ENCODE measurements at regions not wholly inside any gene's neighbourhood (a gene's known extent, or its start where the extent isn't known, plus 50 kb on each side); places are given as distances from the start of the nearest gene placed in this dataset.

DNA sequence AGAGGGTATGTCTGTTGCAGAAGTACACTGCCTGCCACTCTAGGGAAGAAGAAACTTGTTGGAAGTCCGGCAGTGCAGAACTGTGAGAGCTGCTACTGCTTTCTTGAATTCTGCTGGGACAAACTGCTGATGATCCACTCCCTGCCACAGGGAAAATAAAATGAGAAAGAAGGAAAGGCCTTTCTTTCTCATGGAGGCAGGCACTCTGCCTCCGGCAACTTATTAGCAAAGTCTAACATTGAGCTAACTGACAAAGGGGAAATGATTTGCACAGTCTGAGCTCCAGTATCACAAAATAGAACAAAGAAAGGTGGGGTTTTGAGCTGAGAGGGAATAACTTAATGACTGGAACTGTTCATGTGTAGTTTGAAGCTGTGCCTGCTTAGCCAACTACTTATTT lies 134.6 kb downstream of the AASDHPPT start:
- Histone ChIP-seq H3K18ac (ENCODE audit: insufficient read length, low read depth, low read length) (no peak overlapping the region), H3T11ph (ENCODE audit: low read length) (no peak overlapping the region), H2BK12ac (ENCODE audit: insufficient read length, low read depth, low read length) (no peak overlapping the region), H3K9ac (ENCODE audit: extremely low read depth, insufficient read length, low read length) (no peak overlapping the region), H2BK5ac (ENCODE audit: insufficient read length, low read length) (no peak overlapping the region), H3K4ac (ENCODE audit: low read depth, low read length) (no peak overlapping the region), H2BK20ac (ENCODE audit: low read depth, low read length, poor library complexity, severe bottlenecking) (no peak overlapping the region), H2BK15ac (ENCODE audit: low read depth, low read length) (no peak overlapping the region), H2AFZ (ENCODE audit: low read length) (no peak overlapping the region), H3K4me1 (ENCODE audit: insufficient read depth, low read length) (no peaks in the 10 kb centered on the region), H3K23me2 (ENCODE audit: insufficient read length, low read depth, low read length, poor library complexity, severe bottlenecking) (no peaks in the 10 kb centered on the region), H4K91ac (ENCODE audit: insufficient read length, low read depth, low read length) (no peak overlapping the region), H3K23ac (ENCODE audit: insufficient read length, low read depth, low read length) (no peak overlapping the region), H3K79me2 (ENCODE audit: insufficient read depth, low read length) (no peaks in the 10 kb centered on the region), H4K5ac (ENCODE audit: insufficient read length, low read depth, low read length) (no peak overlapping the region), H3K9me3 (ENCODE audit: control insufficient read depth, low read depth, low read length) (no peaks in the 10 kb centered on the region), H2BK120ac (ENCODE audit: low read depth, low read length, poor library complexity, severe bottlenecking) (no peak overlapping the region), H3K4me2 (ENCODE audit: insufficient read depth, insufficient read length, low read length) (no peak overlapping the region), H2AK5ac (ENCODE audit: insufficient read length, low read length) (no peak overlapping the region), H4K20me1 (ENCODE audit: control insufficient read depth, insufficient read depth, insufficient read length) (no peaks in the 10 kb centered on the region), H3K79me1 (ENCODE audit: insufficient read depth, low read depth, low read length, poor library complexity, severe bottlenecking) (no peaks in the 10 kb centered on the region), H3K27me3 (ENCODE audit: insufficient read depth, low read length) (no peaks in the 10 kb centered on the region), H3K27ac (ENCODE audit: insufficient read length, low read depth, low read length) (no peak overlapping the region), H4K8ac (replicated peaks; ENCODE audit: insufficient read length, low read depth, low read length) (no peak overlapping the region), H3K14ac (ENCODE audit: insufficient read depth, low read length) (no peak overlapping the region), H3K56ac (ENCODE audit: insufficient read length, low read depth, low read length) (no peak overlapping the region)
- no peak overlapping the region for H3K27ac Mint-ChIP-seq
- no CpG with 5 or more reads among the region's 2 CpGs for WGBS (ENCODE audit: extremely low coverage, insufficient read length, low lambda C conversion rate)
- H3K4me1 Mint-ChIP-seq = no peaks in the 10 kb centered on the region
- TF ChIP-seq, protein P1, sequence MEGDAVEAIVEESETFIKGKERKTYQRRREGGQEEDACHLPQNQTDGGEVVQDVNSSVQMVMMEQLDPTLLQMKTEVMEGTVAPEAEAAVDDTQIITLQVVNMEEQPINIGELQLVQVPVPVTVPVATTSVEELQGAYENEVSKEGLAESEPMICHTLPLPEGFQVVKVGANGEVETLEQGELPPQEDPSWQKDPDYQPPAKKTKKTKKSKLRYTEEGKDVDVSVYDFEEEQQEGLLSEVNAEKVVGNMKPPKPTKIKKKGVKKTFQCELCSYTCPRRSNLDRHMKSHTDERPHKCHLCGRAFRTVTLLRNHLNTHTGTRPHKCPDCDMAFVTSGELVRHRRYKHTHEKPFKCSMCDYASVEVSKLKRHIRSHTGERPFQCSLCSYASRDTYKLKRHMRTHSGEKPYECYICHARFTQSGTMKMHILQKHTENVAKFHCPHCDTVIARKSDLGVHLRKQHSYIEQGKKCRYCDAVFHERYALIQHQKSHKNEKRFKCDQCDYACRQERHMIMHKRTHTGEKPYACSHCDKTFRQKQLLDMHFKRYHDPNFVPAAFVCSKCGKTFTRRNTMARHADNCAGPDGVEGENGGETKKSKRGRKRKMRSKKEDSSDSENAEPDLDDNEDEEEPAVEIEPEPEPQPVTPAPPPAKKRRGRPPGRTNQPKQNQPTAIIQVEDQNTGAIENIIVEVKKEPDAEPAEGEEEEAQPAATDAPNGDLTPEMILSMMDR (conservative IDR thresholded peaks at IDR 0.05) = no peak
- no peaks in the 10 kb centered on the region; a peak in 1 of 7 replicates for H3K36me3 Mint-ChIP-seq (ENCODE audit: insufficient read depth in 1 of 3, low read depth in 3 of 3)
- H3K27me3 Mint-ChIP-seq (ENCODE audit: low read depth) = no peaks in the 10 kb centered on the region; the same call in 1 of the 2 replicates
- H3K4me3 Mint-ChIP-seq = no peak overlapping the region
- DNase-seq = no peak
- no peaks in the 10 kb centered on the region for H3K9me3 Mint-ChIP-seq

All from H9 (cell line).